Renal cortical epithelial cell (primary cell): ENCODE measurements at regions not wholly inside any gene's neighbourhood (a gene's known extent, or its start where the extent isn't known, plus 50 kb on each side); places are given as distances from the start of the nearest gene placed in this dataset.
A peak's percentile ranks its signal among the peaks of the same experiment; 100 is the strongest.

Experiments used
- DNase-seq: peaks from one replicate; pipeline ENCODE4 v3.0.0-alpha.2; 2011; ENCODE audit warnings: low read depth

DNA sequence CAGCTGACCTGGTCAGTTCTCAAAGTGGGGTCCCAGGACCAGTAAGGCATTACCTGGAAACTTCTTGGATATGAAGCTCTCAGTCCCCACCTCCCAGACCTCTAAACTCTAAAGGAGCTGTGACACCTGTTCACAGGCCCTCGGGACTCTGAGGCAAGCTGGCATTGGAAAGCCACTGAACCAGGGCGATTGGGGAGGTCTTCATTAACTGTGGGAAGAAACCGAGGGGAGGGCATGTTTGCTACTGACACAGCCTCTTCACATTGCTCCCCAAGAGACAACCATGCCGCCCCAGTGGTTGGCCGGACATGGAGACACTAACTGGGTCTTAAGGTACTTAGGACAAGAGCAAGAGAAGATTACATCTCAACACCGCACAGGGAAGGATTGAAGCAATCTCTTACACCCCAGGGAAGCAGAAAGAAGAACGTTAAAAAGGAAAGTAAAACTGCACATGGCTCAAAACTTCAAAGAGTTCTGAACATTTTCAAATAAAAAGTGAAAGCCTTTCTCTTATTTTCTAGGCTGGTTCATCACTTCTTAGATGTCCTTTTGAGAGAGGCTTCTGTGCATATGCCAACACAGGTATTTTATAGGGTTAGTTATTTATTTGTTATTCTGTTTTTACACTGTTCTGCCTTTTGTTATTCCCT lies 210.0 kb upstream of the CST7 start:
- no peak for DNase-seq

DNA sequence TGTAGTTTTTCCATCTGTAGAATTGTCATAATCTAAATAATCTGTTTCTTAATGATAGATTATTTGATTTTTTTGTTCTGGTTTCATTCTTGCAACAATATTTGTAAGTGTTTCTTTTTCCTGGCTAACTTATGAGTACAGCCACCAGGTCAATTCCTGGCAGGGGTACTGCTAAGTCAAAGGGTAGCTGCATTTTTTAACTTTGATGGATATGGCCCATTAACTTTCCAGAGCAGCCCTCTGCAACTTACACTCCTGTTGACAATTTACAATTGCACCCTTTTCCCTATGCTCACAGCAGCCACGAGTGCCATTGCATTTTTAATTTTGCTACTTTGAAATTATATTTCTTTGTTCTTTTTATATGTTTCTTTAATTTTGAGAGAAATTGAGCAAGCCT lies 209.3 kb upstream of the CST7 start:
- peak; percentile 73 for DNase-seq

GRCh38 chr20:24741493-24742072 lies 207.5 kb upstream of the CST7 start:
- DNase-seq, result no peak

GRCh38 chr20:24742436-24742835 lies 206.6 kb upstream of the CST7 start:
- no peak for DNase-seq

GRCh38 chr20:24742989-24743388 lies 206.1 kb upstream of the CST7 start:
- DNase-seq, result no peak

GRCh38 chr20:24743641-24744040 lies 205.4 kb upstream of the CST7 start:
- DNase-seq, result peak; percentile 84

DNA sequence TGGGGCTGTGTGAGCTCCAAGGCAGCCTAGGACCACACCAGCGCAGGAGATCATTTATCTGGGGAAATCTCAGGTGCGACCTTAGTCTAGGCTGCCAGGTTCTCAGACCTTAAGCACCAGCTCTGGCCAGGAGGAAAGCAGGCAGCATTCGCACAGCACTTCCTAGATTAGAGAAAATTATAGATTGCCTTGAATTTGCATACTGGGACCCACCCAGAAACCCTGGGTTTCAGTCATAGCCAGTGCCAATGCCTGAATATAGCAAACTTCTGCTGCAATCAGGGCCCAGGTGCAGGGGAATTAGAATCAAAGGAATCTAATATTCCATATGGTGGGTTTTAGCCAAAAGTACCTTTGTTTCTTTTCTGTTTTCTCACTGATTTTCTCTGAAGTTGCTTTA lies 204.3 kb upstream of the CST7 start:
- DNase-seq, result no peak

DNA sequence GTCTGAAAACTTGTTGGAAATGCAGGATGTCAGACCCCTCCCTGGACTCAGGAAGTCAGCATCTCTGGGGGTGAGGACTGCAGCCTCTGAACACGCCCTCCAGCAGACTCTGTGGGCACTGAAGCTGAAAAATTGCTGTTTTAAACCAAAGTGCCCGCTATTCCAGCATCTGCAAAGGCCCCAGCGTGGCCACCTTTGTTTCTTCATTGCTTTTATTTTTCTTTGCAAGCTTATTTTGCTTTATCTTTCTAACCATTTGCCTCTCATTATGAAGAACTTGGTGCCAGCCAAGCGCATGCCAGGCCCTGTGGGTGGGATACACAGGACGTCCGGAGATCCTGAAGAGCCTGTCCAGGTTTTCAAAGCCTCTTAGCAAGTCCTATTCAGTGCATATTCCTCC lies 203.9 kb upstream of the CST7 start:
- no peak for DNase-seq

GRCh38 chr20:24745617-24746350 lies 203.3 kb upstream of the CST7 start:
- no peak for DNase-seq

DNA sequence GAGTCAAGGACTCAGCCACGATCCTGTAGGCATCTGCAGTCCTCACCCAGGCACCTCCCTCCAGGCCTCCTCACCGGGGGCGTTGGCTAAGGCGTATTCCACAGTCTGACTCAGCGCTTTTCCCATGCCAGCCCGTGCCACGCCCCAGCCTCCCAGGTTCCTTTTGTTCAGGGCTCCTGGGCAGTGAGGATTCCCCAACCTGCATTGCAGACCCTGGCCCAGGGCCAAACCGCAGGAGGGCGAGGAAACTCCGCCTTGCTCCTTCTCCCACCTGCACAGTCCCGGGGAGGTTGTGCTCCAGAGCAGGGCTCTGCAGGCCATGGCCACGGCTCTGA lies 202.8 kb upstream of the CST7 start:
- DNase-seq, result peak; percentile 97

DNA sequence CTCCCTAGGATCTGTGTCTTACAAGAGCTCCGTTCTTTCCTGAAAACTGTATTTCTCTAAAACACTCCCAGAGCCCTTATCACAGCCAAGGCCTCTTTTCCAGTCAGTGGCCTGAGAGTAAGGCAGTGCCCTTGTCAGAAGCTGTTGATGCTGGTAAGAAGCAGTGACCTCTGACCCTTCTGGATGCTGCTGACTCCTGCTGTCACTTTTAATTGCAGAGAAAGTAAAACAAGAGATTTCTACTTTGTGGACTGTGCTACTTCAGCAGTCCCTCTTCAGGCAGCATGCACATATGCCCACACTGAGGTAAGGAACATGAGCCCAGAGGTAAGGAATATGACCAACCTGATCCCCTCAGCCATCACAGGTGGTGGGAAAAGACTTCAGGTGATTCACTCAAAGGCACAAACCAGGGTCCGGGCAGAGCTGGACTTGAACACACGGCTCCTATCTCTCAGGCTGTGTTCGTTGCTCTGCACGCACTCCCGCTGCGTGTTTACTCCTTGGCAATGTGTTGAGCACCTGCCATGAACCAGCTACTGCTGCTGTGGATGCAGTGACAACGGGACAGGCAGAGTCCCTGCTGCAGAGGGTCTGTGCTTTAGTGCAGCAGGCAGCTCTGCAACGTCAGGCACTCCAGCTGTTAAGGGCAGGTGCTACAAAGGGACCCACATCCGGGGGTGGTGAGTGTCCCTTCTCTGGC lies 201.9 kb upstream of the CST7 start:
- DNase-seq, result peak; percentile 38

DNA sequence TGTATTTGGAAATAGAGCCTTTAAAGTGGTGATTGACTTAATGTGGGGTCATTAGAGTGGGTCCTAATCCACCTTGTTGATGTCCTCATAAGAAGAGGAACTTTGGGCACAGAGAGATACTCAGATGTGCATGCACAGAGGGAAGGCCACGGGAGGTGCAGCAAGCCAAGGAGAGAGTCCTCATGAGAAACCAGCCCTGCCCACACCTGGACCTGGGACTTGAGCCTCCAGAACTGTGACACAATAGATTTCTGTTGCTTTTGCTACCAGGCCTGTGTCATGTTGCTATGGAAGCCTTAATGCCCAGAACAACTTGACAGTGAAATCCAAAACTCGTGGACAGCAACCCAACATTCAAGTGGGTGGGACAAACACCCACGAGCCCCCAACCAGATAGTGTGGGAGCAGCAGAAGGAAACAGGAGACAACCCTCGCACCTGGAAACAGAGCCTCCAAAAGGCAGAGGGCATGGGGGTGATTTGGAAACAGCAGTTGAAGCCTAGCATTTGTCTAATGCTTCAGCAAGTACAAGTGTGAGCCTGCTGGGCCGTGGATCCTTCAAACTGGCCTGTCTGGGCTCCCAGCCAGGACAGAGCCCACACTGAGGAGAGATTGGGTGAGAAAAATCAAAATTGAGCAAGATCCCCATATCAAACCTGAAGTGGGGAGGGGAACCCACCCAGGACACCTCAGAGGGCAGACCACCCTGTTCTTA lies 201.0 kb upstream of the CST7 start:
- DNase-seq, result peak; percentile 40

- no peak for DNase-seq
These were observed 197.5 kb upstream of the CST7 start for GRCh38 chr20:24751551-24751950.

DNA sequence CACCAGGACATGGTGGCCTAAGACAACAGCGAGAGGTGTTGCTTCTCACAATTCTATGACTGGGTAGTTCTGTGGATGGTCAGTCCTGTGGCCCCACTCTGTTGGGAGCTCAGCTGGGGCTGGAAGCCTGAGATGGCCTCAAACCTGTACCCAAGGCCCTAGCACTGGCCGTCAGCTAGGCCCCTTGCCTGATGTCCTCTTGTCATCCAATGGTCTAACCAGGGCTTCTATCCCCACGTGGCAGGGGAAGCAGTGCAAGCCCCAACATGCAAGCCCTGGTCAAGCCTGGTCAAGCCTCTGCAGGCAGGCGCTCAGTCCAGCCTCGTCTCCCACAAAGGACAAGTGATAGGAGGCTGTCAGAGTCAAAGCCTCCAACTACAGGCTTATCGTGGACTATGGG lies 196.5 kb upstream of the CST7 start:
- DNase-seq, result no peak

GRCh38 chr20:24753130-24753529 lies 195.9 kb upstream of the CST7 start:
- DNase-seq, result no peak

GRCh38 chr20:24754691-24755090 lies 194.4 kb upstream of the CST7 start:
- no peak for DNase-seq

- DNase-seq, result peak; percentile 100
These were observed 193.6 kb upstream of the CST7 start for GRCh38 chr20:24755411-24755922.

DNA sequence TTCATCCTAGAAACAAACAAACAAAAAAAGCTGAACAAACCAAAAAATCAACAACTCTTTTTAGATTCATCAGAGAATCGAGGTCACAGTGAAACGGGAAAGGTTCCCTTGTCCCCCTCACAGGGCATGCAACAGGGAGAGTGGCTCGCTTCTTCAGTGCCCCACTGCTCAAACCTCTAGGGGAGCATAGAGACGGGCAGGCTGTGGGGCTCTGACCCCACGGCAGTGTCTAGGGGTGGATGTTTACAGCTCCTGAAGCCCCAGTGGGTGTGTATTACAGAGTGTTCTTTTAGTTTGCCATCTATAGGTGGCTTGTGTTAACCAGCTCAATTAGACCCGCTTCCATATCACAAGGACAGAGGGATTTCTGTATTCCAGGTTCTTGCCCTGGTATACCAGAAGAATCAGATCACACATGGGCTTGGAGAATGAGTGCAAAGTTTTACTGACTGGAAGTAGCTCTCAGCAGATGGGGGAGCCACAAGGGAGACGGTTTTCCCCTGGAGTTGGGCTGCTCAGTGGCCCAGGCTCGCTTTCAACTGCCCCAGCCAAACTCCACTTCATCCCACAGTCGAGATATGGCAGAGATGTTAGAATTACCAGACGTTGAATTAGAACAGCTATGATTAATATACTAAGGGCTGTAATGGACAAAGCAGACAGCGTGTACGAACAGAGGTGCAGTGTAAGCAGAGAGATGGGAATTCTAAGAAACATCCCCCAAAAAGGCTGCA lies 192.6 kb upstream of the CST7 start:
- no peak for DNase-seq

GRCh38 chr20:24761220-24762065 lies 187.6 kb upstream of the CST7 start:
- no peak for DNase-seq

DNA sequence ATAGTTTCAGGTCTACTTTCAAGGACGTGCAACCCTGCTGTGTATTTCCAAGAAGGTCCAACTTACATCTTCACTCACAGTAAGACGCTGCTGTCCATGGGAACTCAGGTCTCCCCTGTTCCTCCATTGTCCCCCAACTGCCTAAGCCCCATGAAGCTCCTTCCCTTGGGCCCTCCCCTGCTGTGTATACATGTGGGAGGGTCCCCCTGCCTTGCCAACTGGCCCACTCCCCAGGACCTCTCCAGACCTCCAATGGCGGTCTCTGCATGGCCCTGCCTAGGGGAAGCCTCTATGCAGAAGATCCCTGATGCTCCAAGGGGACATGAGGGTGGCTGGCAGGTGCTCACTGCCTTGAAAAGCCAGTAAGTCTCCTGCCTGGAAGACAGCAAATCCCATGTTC lies 186.7 kb upstream of the CST7 start:
- DNase-seq, result no peak
